Glutamatergic neuron (in vitro differentiated cells): ENCODE measurements at regions not wholly inside any gene's neighbourhood (a gene's known extent, or its start where the extent isn't known, plus 50 kb on each side); places are given as distances from the start of the nearest gene placed in this dataset.

Experiments used
- DNase-seq: peaks from one replicate; pipeline ENCODE4 v3.0.0; 2022
- H3K27ac Mint-ChIP-seq: one replicate; pipeline ENCODE4 v1.8.0; 2020; ENCODE audit warnings: mild to moderate bottlenecking, mixed read lengths, inconsistent platforms; ENCODE audit not compliant: unreplicated experiment
- H3K27me3 Mint-ChIP-seq: one replicate; pipeline ENCODE4 v1.8.0; 2020; ENCODE audit warnings: mild to moderate bottlenecking, moderate library complexity, mixed read lengths, inconsistent platforms; ENCODE audit not compliant: unreplicated experiment
- H3K36me3 Mint-ChIP-seq: one replicate; pipeline ENCODE4 v1.8.0; 2020; ENCODE audit warnings: mild to moderate bottlenecking, mixed read lengths, inconsistent platforms; ENCODE audit not compliant: unreplicated experiment
- H3K4me1 Mint-ChIP-seq: one replicate; pipeline ENCODE4 v1.8.0; 2020; ENCODE audit warnings: mild to moderate bottlenecking, low read depth, mixed read lengths, inconsistent platforms; ENCODE audit not compliant: unreplicated experiment
- H3K4me3 Mint-ChIP-seq: one replicate; pipeline ENCODE4 v1.8.0; 2020; ENCODE audit warnings: mild to moderate bottlenecking, mixed read lengths, inconsistent platforms; ENCODE audit not compliant: unreplicated experiment
- H3K9me3 Mint-ChIP-seq: one replicate; pipeline ENCODE4 v1.8.0; 2020; ENCODE audit warnings: mild to moderate bottlenecking, moderate library complexity, mixed read lengths, inconsistent platforms; ENCODE audit not compliant: unreplicated experiment
- TF ChIP-seq, protein P1 (sequence below): fragments of 200-600 bp; sonication (generic); IDR thresholded peaks from one replicate; pipeline ENCODE4 v1.5.0; 2021; ENCODE audit not compliant: partially characterized antibody, unreplicated experiment

DNA sequence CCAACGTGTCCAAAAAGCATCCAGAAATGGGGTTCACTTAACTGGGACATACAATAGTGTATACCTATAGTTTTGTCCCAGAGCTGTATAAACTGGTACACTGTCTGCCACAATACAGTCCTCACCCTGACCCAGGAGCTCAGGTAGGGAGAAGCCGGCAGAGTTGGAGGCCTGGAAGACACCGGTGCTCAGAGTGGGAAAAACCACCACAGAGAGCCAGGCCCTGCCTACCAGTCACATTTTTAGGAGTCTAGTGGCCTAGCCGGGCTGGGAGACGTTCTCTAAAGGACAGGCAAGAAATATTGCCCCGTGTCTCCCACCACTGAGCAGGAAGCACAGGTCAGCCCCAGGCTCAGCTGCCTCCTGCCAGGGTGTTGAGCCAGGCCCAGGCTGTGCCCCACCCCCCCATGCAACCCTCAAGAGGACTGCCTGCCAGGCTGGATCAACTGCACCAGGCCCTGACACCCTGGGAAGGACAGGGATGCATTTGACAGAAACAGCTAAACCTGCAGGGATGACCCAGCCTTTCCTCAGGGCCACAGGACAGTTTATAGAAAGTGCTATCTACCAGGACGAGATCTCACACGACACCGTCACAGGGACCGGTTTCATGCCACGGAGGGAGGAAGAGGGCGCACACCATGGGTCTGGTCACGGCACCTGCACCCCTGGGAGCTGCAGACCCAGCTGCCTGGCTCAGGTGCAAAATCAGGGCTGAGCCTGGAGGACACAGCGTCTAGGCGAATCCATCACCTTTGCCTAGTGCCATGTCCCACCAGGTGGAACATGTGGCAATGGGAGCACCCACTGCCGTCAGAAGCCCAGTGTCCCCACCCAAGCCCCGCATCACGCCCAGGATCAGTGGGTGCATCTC lies 89.9 kb downstream of the TMEM18 start:
- TF ChIP-seq, protein P1, sequence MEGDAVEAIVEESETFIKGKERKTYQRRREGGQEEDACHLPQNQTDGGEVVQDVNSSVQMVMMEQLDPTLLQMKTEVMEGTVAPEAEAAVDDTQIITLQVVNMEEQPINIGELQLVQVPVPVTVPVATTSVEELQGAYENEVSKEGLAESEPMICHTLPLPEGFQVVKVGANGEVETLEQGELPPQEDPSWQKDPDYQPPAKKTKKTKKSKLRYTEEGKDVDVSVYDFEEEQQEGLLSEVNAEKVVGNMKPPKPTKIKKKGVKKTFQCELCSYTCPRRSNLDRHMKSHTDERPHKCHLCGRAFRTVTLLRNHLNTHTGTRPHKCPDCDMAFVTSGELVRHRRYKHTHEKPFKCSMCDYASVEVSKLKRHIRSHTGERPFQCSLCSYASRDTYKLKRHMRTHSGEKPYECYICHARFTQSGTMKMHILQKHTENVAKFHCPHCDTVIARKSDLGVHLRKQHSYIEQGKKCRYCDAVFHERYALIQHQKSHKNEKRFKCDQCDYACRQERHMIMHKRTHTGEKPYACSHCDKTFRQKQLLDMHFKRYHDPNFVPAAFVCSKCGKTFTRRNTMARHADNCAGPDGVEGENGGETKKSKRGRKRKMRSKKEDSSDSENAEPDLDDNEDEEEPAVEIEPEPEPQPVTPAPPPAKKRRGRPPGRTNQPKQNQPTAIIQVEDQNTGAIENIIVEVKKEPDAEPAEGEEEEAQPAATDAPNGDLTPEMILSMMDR, result no peak
- H3K9me3 Mint-ChIP-seq, result no peaks in the 10 kb centered on the region
- H3K27ac Mint-ChIP-seq, result no peak overlapping the region
- no peak overlapping the region for H3K4me3 Mint-ChIP-seq
- DNase-seq, result no peak
- peaks cover 5% of the 10 kb centered on the region for H3K4me1 Mint-ChIP-seq
- H3K27me3 Mint-ChIP-seq, result no peaks in the 10 kb centered on the region
- no peaks in the 10 kb centered on the region for H3K36me3 Mint-ChIP-seq

GRCh38 chr2:586641-587076 lies 90.5 kb downstream of the TMEM18 start:
- Mint-ChIP-seq H3K4me3 (no peak overlapping the region), H3K9me3 (no peaks in the 10 kb centered on the region)

GRCh38 chr2:584863-585823 lies 92.1 kb downstream of the TMEM18 start:
- Mint-ChIP-seq H3K36me3 (no peaks in the 10 kb centered on the region), H3K4me1 (peaks cover 5% of the 10 kb centered on the region), H3K27me3 (no peaks in the 10 kb centered on the region), H3K4me3 (no peak overlapping the region), H3K9me3 (no peaks in the 10 kb centered on the region), H3K27ac (no peak overlapping the region)
- TF ChIP-seq, protein P1, result no peak
- no peak for DNase-seq

More at GRCh38 chr2:586641-587076, 90.5 kb downstream of the TMEM18 start:
- Mint-ChIP-seq H3K27ac (no peak overlapping the region), H3K4me1 (peaks cover 5% of the 10 kb centered on the region), H3K27me3 (no peaks in the 10 kb centered on the region), H3K36me3 (no peaks in the 10 kb centered on the region)
- DNase-seq, result no peak
- TF ChIP-seq, protein P1, result no peak

DNA sequence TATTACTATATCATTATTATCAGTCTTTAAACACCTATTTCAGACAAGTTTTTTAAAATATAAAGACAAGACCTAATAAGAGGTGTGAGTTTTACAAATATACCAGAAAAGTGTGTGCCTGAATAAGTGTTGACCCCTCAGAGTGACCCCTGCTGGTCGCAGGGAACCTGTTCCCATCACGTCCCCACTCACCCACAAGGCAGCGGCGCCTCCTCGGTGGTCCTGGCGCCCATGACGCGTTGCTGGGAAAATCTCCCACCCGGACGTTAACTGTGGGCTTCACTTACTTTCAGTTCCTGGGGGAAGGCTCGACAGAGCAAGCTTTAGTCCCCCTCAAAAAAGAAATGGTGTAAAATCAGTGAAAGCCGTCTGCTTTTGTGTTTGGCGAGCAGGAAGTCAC lies 93.5 kb downstream of the TMEM18 start:
- Mint-ChIP-seq H3K27ac (no peak overlapping the region), H3K4me3 (no peak overlapping the region), H3K27me3 (no peaks in the 10 kb centered on the region), H3K9me3 (no peaks in the 10 kb centered on the region), H3K4me1 (peaks cover 5% of the 10 kb centered on the region), H3K36me3 (no peaks in the 10 kb centered on the region)
- TF ChIP-seq, protein P1, result no peak
- no peak for DNase-seq
